MM.1S (cell line): ENCODE measurements at regions not wholly inside any gene's neighbourhood (a gene's known extent, or its start where the extent isn't known, plus 50 kb on each side); places are given as distances from the start of the nearest gene placed in this dataset.

ENCODE experiments used
- EZH2 ChIP-seq: fragments of 300-600 bp; sonication (generic); optimal IDR thresholded peaks from 2 replicates; pipeline ENCODE3; 2017; ENCODE audit warnings: low read depth, mild to moderate bottlenecking, antibody characterized with exemption, low read length, mixed read lengths
- TF ChIP-seq, protein P1 (sequence below): fragments of 300-600 bp; sonication (generic); IDR thresholded peaks from 2 replicates; pipeline ENCODE4 v1.5.1; 2016; ENCODE audit warnings: antibody characterized with exemption, low read length, mixed read lengths

- TF ChIP-seq, protein P1, sequence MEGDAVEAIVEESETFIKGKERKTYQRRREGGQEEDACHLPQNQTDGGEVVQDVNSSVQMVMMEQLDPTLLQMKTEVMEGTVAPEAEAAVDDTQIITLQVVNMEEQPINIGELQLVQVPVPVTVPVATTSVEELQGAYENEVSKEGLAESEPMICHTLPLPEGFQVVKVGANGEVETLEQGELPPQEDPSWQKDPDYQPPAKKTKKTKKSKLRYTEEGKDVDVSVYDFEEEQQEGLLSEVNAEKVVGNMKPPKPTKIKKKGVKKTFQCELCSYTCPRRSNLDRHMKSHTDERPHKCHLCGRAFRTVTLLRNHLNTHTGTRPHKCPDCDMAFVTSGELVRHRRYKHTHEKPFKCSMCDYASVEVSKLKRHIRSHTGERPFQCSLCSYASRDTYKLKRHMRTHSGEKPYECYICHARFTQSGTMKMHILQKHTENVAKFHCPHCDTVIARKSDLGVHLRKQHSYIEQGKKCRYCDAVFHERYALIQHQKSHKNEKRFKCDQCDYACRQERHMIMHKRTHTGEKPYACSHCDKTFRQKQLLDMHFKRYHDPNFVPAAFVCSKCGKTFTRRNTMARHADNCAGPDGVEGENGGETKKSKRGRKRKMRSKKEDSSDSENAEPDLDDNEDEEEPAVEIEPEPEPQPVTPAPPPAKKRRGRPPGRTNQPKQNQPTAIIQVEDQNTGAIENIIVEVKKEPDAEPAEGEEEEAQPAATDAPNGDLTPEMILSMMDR, result no peak
- TF ChIP-seq EZH2, result no peak
Measured at GRCh38 chr19:28076628-28077027, 1136.3 kb downstream of the UQCRFS1 start.
